Stimulated activated naive CD4-positive, alpha-beta T cell treated with Interleukin-2 at 50 U/mL for 16 hours (primary cell): ENCODE measurements at regions not wholly inside any gene's neighbourhood (a gene's known extent, or its start where the extent isn't known, plus 50 kb on each side); places are given as distances from the start of the nearest gene placed in this dataset.

Experiments used
- DNase-seq: peaks from one replicate; lab custom pipeline; 2025; lab: John Stamatoyannopoulos, UW

DNA sequence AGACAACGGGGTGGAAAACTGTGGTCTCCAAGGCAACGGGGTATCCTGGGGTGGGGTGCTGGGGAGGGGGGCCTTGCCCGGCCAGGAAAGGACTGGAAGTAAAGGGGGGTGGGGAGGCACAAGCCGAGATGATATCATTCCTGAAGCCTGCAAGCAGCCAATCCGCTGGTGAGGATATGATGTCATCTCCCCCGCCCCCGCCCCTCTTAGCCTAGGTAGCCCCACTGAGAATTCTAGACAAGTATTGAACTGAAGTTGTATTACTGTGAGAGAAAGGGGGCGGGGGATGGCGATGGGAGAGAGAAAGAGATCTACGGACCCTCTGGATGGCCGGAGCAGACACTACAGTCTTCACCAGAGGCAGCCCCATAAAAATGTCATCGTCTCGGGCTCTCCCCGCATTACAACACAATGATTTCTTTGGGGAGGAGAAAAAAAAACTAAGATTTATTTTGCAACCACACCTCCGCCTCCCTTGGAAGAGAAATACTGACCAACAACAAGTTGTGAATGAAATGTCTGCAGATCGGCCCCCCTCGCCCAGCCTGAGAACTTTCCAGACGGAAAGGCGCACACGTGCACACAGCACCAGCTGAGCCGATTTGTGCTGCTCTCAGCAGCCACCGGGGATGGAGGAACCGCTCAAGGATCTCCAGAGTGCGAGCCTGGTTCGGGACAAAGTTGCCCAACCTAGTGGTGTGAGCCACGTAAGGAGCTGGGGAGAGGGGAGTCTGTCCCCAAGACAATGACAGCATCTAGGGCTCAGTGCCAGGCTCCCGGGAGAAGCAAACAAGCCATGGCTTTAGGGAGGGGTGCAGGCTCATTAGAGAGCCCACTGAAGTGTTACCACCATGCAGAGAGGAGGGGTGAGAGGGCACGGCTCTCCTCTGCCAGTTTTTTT, 222.1 kb downstream of the SOX9 start:
- DNase-seq, result no peak

- DNase-seq, result no peak
These were observed 223.1 kb downstream of the SOX9 start for GRCh38 chr17:72343911-72344310.

DNA sequence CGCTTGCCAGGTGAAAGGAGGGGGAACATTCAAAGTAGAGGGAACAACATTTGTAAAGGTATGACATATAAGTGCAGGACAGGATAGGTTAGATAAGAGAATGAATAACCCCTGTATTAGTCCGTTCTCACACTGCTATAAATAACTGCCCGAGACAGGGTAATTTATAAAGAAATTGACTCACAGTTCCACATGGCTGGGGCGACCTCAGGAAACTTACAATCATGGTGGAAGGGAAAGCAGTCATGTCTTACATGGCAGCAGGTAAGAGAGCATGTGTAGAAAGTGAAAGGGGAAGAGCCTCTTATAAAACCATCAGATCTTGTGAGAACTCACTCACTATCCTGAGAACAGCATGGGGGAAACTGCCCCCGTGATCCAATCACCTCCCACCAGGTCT, 223.8 kb downstream of the SOX9 start:
- DNase-seq, result no peak

- DNase-seq, result no peak
These were observed 224.3 kb downstream of the SOX9 start for GRCh38 chr17:72345088-72345487.

- no peak for DNase-seq
These were observed 224.7 kb downstream of the SOX9 start for GRCh38 chr17:72345536-72345935.

GRCh38 chr17:72346306-72346705, 225.5 kb downstream of the SOX9 start:
- DNase-seq, result no peak

GRCh38 chr17:72349011-72349410, 228.2 kb downstream of the SOX9 start:
- no peak for DNase-seq

DNA sequence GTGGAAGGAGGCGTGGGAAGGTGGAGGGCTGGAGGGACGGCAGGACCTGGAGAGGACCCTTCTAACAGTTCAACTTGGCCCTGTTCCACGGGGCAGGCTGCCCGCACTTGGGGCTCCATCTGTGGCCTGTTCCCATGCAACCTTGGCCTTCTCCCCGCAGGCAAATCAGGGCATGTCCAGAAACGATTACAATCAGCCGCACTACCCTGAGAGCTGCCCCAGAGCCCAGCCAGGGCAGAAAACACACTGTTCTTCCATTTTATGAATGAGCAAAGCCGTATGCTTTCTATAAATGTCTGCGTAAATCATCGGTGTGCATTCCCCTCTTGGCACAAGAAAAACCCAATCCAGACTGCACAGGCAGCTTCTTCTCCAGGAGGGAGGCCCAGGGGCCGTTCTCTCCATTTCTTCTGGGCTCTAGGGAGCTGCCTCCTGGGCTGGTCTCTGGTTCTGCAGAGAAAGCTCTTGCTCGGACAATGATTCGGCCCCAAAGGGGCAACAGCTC, 228.7 kb downstream of the SOX9 start:
- no peak for DNase-seq

- DNase-seq, result no peak
These were observed 229.3 kb downstream of the SOX9 start for GRCh38 chr17:72350073-72350472.

DNA sequence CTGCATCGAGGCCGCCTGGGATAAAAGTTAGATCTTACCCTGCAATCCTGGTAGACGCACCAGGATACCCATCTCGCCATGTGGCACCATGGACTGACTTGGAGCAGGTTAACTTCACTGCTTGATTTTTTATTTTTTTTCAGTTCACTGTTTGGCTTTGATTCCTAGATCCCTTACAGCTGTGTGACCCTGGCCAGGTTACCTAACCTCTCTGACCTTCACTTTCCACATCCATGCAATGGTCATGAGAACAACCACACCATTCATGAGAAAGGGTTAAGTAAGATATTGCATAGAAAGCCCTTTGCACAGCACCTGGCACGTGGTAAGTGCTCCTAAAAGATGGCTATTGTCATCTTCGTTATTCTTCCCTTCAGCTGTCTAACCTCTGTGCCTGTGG, 230.5 kb downstream of the SOX9 start:
- DNase-seq, result no peak

DNA sequence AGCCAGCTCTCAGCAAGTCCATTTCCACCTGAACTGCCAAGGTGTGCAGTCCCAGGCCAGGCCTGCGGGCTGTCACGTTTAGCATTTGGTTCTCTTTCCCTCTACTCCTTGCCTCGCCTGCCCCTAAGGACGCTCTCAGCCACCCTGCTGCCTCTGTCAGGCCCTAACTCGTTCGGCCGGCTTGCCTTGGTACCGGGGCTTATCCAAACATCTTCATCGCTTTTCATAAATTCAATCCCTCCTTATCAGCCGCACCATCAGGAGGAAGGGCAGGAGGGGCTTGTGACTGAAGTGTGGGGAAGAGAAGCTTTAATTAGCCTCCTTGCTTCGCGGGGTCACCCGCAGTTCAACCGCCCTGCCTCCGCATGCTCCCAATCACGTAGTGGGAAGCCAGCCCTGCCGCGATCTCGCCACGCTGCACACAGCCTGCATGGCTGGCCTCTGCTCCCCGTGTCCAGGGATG, 231.1 kb downstream of the SOX9 start:
- DNase-seq, result no peak

DNA sequence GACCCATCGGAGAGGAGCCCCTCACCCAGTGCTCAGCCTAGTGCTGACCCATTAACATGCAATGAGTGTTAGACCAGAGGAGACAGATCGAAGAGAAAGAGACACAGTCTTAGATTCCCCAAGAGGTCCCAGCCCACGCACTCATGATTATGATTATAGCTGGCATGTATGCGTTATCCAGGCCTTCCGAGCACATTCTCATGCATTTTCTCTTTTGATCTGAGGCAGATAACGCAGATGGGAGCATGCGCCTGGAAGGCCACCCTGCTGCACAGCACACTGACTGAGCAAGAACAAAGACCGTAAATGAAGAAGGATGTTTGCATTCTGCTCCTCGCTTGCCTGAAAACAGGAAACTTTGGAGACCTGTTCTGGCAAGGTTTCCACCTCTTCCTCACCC, 232.7 kb downstream of the SOX9 start:
- DNase-seq, result no peak

DNA sequence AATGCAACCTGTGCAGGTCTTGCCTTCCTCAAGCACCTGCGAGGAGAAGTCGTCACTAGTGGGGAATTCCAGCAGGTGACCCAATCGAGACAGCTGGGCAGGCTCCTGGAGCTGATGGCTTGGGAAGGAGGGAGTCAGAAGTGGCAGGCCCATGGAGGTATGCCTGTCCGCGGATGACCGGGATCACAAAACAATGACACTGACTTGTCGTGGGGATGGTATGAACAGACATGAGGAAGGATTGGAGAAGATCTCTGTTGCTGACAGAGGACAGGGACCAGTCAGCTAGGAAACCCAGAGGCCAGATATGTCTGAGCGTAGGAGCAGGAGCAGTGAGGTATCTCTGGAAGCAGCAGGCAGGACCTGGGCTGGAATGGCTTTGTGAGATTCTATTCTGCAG, 233.3 kb downstream of the SOX9 start:
- no peak for DNase-seq

DNA sequence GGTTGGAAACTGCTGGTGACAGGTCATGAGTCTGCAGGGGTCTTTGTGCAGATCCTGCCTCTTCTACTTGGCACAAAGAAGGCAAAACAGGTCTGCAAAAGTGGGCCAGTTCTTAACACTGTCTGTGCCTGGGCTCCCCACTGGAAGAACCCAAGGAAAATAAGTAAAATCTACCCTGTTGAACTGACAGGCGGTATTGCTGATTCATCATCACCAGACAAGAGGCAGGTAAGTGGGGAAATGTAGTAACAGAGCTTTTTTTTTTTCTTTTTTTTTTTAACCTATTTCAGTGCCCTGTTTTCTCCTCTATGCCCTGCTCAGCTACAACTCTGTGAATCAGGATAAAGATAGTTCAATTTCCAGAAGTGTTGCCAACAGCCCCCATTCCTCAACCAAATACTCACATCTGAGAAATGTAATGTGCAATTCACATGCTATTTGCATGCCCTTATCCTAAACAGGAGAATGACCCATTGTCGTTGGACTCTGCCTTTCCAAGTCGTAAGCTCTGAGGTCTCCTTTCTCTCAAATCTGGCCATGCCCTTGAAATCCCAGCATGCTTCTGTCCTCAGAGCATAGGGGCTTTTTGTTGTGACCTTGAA, 237.0 kb downstream of the SOX9 start:
- DNase-seq, result no peak

GRCh38 chr17:72358465-72358864, 237.6 kb downstream of the SOX9 start:
- DNase-seq, result no peak

- DNase-seq, result no peak
These were observed 238.5 kb downstream of the SOX9 start for GRCh38 chr17:72359274-72359673.

GRCh38 chr17:72359811-72360210, 239.0 kb downstream of the SOX9 start:
- no peak for DNase-seq

GRCh38 chr17:72360386-72360940, 239.6 kb downstream of the SOX9 start:
- DNase-seq, result no peak

DNA sequence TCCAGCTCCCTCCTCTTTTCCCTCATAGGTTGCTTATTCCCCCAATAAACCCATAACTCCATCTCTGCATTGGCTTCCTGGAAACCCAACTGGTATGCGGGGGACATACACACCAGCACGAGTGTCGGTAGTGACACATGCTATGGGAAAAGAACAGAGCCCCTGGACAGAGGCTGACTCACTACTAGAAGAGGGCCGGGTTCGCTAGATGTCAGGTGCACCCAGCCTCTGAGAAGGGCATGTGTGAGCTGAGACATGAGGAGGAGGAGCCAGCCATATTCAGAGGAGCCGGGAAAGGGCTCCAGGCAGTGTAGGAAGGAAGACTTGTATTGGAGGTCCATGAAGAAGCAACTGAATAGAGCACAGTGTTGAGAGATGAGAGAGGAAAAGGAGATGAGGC, 241.1 kb downstream of the SOX9 start:
- no peak for DNase-seq

- no peak for DNase-seq
These were observed 241.7 kb downstream of the SOX9 start for GRCh38 chr17:72362376-72363088.

DNA sequence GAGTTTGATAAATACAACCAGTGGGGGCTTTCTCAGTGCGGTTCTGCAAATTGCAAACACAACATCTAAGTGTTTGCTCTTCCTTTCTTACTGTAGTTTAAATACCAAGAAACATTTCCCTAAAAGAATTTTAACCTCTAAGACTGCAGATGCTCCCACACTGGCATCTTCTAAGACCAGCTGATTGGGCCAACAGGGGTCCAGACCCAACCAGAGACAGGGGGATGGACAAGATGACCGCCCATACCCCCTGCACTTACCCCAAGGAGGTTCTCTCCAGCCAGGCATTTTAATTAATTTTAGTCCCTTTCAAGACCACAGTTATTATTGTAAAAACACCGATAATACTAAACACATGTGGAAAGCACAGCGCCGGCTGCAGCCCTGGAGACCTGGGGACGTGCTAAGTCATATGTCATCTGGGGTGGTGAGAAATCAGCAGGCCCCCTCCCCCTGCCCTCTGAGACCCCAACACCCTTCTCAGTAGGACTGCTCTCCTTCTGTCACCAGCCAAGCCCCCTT, 242.3 kb downstream of the SOX9 start:
- DNase-seq, result no peak

- no peak for DNase-seq
These were observed 245.1 kb downstream of the SOX9 start for GRCh38 chr17:72365857-72366414.
